ENCODE measurements at regions not wholly inside any gene's neighbourhood (a gene's known extent, or its start where the extent isn't known, plus 50 kb on each side); places are given as distances from the start of the nearest gene placed in this dataset.

GRCh38 chr13:26996965-26997752, 174.5 kb downstream of the USP12 start:
- CTCF ChIA-PET (ENCODE audit: partially characterized antibody) = interaction anchor here (0.8 to 1.7 kb wide), 4 partner anchors 26 to 376 kb away, joined by 3 to 4 read pairs (median 3); no protein-coding TSS in a partner anchor
- no peak for FAIRE-seq
- H4K91ac ChIP-seq (replicated peaks; ENCODE audit: insufficient read length, low read length) = no peak overlapping the region

More at GRCh38 chr13:26996965-26997752, 174.5 kb downstream of the USP12 start:
- Histone ChIP-seq H2AK5ac (ENCODE audit: low read depth, low read length) (no peak overlapping the region), H3K23ac (ENCODE audit: insufficient read length) (no peak overlapping the region), H4K5ac (ENCODE audit: insufficient read length, low read depth, low read length) (no peak overlapping the region), H3K23me2 (ENCODE audit: low read depth, low read length) (no peaks in the 10 kb centered on the region), H3K9me3 (ENCODE audit: insufficient read depth in 2 of 2, low read depth in 1 of 2, low read length in 1 of 2) (no peaks in the 10 kb centered on the region), H3K27ac (ENCODE audit: low read depth, low read length) (no peak overlapping the region), H3K79me1 (ENCODE audit: low read depth, low read length) (no peaks in the 10 kb centered on the region), H2BK12ac (ENCODE audit: low read depth, low read length) (no peak overlapping the region), H2BK5ac (ENCODE audit: low read depth, low read length) (no peak overlapping the region), H2AFZ (ENCODE audit: low read length) (no peak overlapping the region), H3K79me2 (ENCODE audit: control insufficient read depth in 1 of 2, insufficient read depth in 2 of 2, low read length in 2 of 2) (no peaks in the 10 kb centered on the region), H2BK20ac (ENCODE audit: low read length) (no peak overlapping the region), H4K8ac (ENCODE audit: extremely low read depth, insufficient read depth, low read length) (no peak overlapping the region), H4K20me1 (replicated peaks in 1 of 2; ENCODE audit: control insufficient read depth in 1 of 2, insufficient read depth in 2 of 2, low read length in 2 of 2) (no peaks in the 10 kb centered on the region), H3K56ac (replicated peaks; ENCODE audit: insufficient read length, low read depth, low read length) (no peak overlapping the region), H2BK15ac (ENCODE audit: low read length) (no peak overlapping the region), H3K14ac (ENCODE audit: insufficient read length) (no peak overlapping the region), H2BK120ac (replicated peaks; ENCODE audit: low read depth, low read length) (no peak overlapping the region), H3K4me3 (ENCODE audit: extremely low read depth in 1 of 4, insufficient read depth in 2 of 4, low read depth in 3 of 4, low read length in 4 of 4) (no peak overlapping the region), H3K36me3 (ENCODE audit: control insufficient read depth in 2 of 4, insufficient read depth in 4 of 4, low read length in 3 of 4) (no peaks in the 10 kb centered on the region), H3K4me2 (ENCODE audit: insufficient read depth in 1 of 2, low read depth in 2 of 2, low read length in 2 of 2) (no peak overlapping the region), H3K27me3 (replicated peaks in 1 of 4; ENCODE audit: control insufficient read depth in 3 of 4, extremely low read depth in 1 of 4, insufficient read depth in 3 of 4, low read length in 3 of 4) (no peaks in the 10 kb centered on the region), H3K4me1 (replicated peaks in 1 of 4; ENCODE audit: control insufficient read depth in 3 of 4, insufficient read depth in 4 of 4, low read length in 3 of 4) (no peaks in the 10 kb centered on the region), H3K9ac (replicated peaks in 1 of 4; ENCODE audit: extremely low read depth in 1 of 4, low read depth in 3 of 4, low read length in 3 of 4) (no peak overlapping the region), H3K4ac (replicated peaks; ENCODE audit: insufficient read length, low read depth, low read length) (no peak overlapping the region), H3K18ac (ENCODE audit: extremely low read depth, low read length) (no peak overlapping the region)
- no peak for DNase-seq (ENCODE audit: low read depth in 1 of 2, low spot score in 2 of 2)
- TF ChIP-seq SP2 (IDR thresholded peaks at IDR 0.05; ENCODE audit: low read length) = no peak
- TF ChIP-seq CREB1 (IDR thresholded peaks at IDR 0.05) = no peak
- WGBS, 2 experiments (ENCODE audit: extremely low coverage in 1 of 2, insufficient coverage in 1 of 2, insufficient read length in 1 of 2, insufficient replicate concordance in 2 of 2, low coverage in 1 of 2, low lambda C conversion rate in 2 of 2, missing lambda C conversion rate in 1 of 2) = 92% methylated on average over 6 of the region's 6 CpGs; no CpG with 5 or more reads in 1 of the 2 experiments
- POLR2A ChIA-PET (ENCODE audit: partially characterized antibody) = interaction anchor here (1.7 kb wide), 1 partner anchor 8 kb away, joined by 5 read pairs; no protein-coding TSS in a partner anchor

All from H1 (cell line).